T-helper 2 cell (primary cell): ENCODE measurements at regions not wholly inside any gene's neighbourhood (a gene's known extent, or its start where the extent isn't known, plus 50 kb on each side); places are given as distances from the start of the nearest gene placed in this dataset.
"Not testable (repeated sequence)": the region's sequence is repeated elsewhere in the genome, so short reads cannot be mapped to it uniquely, and the experiment has no call there.

Experiments used
- DNase-seq, 5 experiments: peaks; one replicate each; pipeline versions ENCODE4 v3.0.0 to v3.0.0-alpha.2; 2012 to 2022

GRCh38 chr4:154907345-154908045 lies 126.4 kb downstream of the RBM46 start:
- DNase-seq = not testable (repeated sequence)

- no peak for DNase-seq
Measured at GRCh38 chr4:154908168-154908567, 127.1 kb downstream of the RBM46 start.

GRCh38 chr4:154911097-154911496 lies 130.0 kb downstream of the RBM46 start:
- no peak for DNase-seq

GRCh38 chr4:154911608-154912098 lies 130.6 kb downstream of the RBM46 start:
- no peak for DNase-seq

GRCh38 chr4:154916068-154916467 lies 135.0 kb downstream of the RBM46 start:
- DNase-seq = no peak

- no peak for DNase-seq
Measured at GRCh38 chr4:154927126-154927680, 146.1 kb downstream of the RBM46 start.

GRCh38 chr4:154928640-154929257 lies 147.7 kb downstream of the RBM46 start:
- DNase-seq = no peak

- DNase-seq = no peak
Measured at GRCh38 chr4:154936873-154937272, 155.8 kb downstream of the RBM46 start.

GRCh38 chr4:154939851-154940250 lies 158.8 kb downstream of the RBM46 start:
- no peak for DNase-seq

- no peak for DNase-seq
Measured at GRCh38 chr4:154942176-154942575, 161.1 kb downstream of the RBM46 start.

- no peak for DNase-seq
Measured at GRCh38 chr4:154944996-154945395, 163.9 kb downstream of the RBM46 start.

- no peak for DNase-seq
Measured at GRCh38 chr4:154946113-154946512, 165.0 kb downstream of the RBM46 start.

GRCh38 chr4:154953691-154954090 lies 172.6 kb downstream of the RBM46 start:
- DNase-seq = no peak

- DNase-seq = no peak
Measured at GRCh38 chr4:154954117-154954516, 173.0 kb downstream of the RBM46 start.

GRCh38 chr4:154958121-154958520 lies 177.0 kb downstream of the RBM46 start:
- DNase-seq = no peak

GRCh38 chr4:154958621-154959358 lies 177.7 kb downstream of the RBM46 start:
- DNase-seq = no peak

- DNase-seq = no peak
Measured at GRCh38 chr4:154959756-154960155, 178.7 kb downstream of the RBM46 start.

- DNase-seq = no peak
Measured at GRCh38 chr4:154960476-154960875, 179.4 kb downstream of the RBM46 start.

GRCh38 chr4:154961263-154961662 lies 180.2 kb downstream of the RBM46 start:
- DNase-seq = no peak

GRCh38 chr4:154973244-154974035 lies 192.4 kb downstream of the RBM46 start:
- DNase-seq = no peak

GRCh38 chr4:154977228-154977627 lies 196.2 kb downstream of the RBM46 start:
- no peak for DNase-seq
